MG63 (cell line): ENCODE measurements at regions not wholly inside any gene's neighbourhood (a gene's known extent, or its start where the extent isn't known, plus 50 kb on each side); places are given as distances from the start of the nearest gene placed in this dataset.

Experiments used
- DNase-seq: peaks from one replicate; pipeline ENCODE4 v3.0.0-alpha.2; 2020
- H3K27me3 ChIP-seq: fragments of 250-450 bp; sonication (Bioruptor Pico); 2 replicates; pipeline ENCODE4 v1.5.1; 2020; ENCODE audit warnings: mild to moderate bottlenecking, moderate library complexity
- H3K36me3 ChIP-seq: fragments of 250-450 bp; sonication (Bioruptor Pico); 2 replicates; pipeline ENCODE4 v1.5.1; 2020; ENCODE audit warnings: mild to moderate bottlenecking, moderate library complexity
- H3K4me3 ChIP-seq: fragments of 250-450 bp; sonication (Bioruptor Pico); 2 replicates; pipeline ENCODE4 v1.5.1; 2020; ENCODE audit warnings: mild to moderate bottlenecking, moderate library complexity
- H3K9me3 ChIP-seq: fragments of 250-450 bp; sonication (Bioruptor Pico); 2 replicates; pipeline ENCODE4 v1.5.1; 2020; ENCODE audit warnings: mild to moderate bottlenecking, moderate library complexity

- H3K36me3 ChIP-seq, result no peaks in the 10 kb centered on the region
- no peak for DNase-seq
- no peaks in the 10 kb centered on the region for H3K27me3 ChIP-seq
- no peaks in the 10 kb centered on the region for H3K9me3 ChIP-seq
- no peak overlapping the region for H3K4me3 ChIP-seq
Measured at GRCh38 chr14:99065551-99065950, 206.4 kb downstream of the BCL11B start.

- no peaks in the 10 kb centered on the region for H3K9me3 ChIP-seq
- no peak for DNase-seq
Measured at GRCh38 chr14:99066378-99066777, 205.6 kb downstream of the BCL11B start.

DNA sequence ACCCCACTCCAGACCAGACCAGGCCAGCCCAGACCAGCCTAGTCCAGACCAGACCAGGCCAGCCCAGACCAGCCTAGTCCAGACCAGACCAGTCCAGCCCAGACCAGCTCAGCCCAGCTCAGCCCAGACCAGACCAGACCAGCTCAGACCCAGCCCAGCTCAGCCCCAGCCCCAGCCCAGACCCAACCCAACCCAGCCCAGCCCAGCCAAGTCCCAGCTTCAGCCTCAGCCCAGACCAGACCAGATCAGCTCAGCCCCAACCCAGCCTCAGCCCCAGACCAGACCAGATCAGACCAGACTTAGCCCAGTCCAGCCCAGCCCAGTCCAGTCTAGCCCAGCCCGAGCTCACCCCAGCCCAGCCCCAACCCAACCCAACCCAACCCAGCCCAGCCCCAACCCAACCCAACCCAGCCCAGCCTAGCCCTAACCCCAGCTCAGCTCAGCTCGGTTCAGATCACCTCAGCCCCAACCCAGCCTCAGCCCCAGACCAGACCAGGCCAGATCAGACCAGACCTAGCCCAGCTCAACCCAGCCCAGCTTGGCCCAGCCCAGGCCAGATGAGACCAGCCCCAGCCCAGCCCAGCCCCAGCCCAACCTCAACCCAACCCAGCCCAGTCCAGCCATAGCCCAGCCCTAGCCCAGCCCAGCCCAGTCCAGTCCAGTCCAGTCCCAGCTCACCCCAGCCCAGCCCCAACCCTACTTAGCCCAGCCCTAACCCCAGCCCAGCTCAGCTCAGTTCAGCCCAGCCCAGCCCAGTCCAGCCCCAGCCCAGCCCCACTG is 204.7 kb downstream of the BCL11B start:
- Histone ChIP-seq H3K4me3 (no peak overlapping the region), H3K27me3 (no peaks in the 10 kb centered on the region), H3K36me3 (no peaks in the 10 kb centered on the region), H3K9me3 (no peaks in the 10 kb centered on the region)
- DNase-seq, result no peak

More at GRCh38 chr14:99066378-99066777, 205.6 kb downstream of the BCL11B start:
- no peaks in the 10 kb centered on the region for H3K36me3 ChIP-seq
- H3K27me3 ChIP-seq, result no peaks in the 10 kb centered on the region
- no peak overlapping the region for H3K4me3 ChIP-seq

DNA sequence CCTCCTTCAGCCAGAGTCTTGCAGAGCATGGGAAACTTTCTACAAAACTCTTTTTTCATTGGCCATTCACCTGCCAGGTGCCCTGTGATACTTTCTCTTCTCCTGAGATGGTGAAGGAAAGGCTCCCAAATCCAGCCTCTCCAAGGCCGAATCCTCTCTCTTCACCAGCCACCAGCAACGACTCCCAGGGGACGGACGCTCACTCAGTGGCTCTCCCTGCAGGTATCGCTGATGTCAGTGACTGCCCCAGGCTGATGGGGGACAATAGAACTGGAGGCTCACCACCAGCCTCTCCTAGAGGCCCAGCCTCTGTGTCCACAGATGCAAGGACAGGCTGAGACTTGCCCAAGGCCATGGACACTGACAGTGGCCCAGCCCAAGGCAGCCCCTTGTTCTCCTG is 204.1 kb downstream of the BCL11B start:
- no peaks in the 10 kb centered on the region for H3K9me3 ChIP-seq
- DNase-seq, result no peak
- no peaks in the 10 kb centered on the region for H3K27me3 ChIP-seq
- no peak overlapping the region for H3K4me3 ChIP-seq
- H3K36me3 ChIP-seq, result no peaks in the 10 kb centered on the region

DNA sequence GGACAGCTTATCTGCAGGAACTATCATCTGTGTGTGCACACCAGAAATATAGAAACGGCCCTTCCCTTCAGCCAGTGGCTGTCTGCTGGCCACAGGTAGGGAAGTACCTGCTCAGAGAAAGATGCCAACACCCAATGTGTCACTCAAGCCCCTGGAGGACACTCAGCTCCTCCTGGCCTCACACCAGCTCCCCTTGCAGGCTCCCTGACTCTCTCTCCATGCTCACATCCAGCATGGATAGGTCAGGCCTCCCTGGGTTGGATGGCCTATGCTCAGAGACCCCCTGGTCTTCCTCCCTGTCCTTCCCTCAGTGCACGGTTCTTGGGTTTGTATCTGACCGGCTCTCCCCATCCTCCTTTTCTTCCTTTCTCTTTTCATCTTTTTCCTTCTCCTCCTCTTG is 202.1 kb downstream of the BCL11B start:
- no peak for DNase-seq
- no peaks in the 10 kb centered on the region for H3K9me3 ChIP-seq
- no peak overlapping the region for H3K4me3 ChIP-seq
- H3K27me3 ChIP-seq, result no peaks in the 10 kb centered on the region
- H3K36me3 ChIP-seq, result no peaks in the 10 kb centered on the region

- Histone ChIP-seq H3K4me3 (no peak overlapping the region), H3K9me3 (no peaks in the 10 kb centered on the region), H3K27me3 (no peaks in the 10 kb centered on the region), H3K36me3 (no peaks in the 10 kb centered on the region)
- no peak for DNase-seq
Measured at GRCh38 chr14:99072433-99072832, 199.6 kb downstream of the BCL11B start.

- no peaks in the 10 kb centered on the region for H3K9me3 ChIP-seq
Measured at GRCh38 chr14:99072956-99073355, 199.0 kb downstream of the BCL11B start.

GRCh38 chr14:99073431-99073830 is 198.6 kb downstream of the BCL11B start:
- Histone ChIP-seq H3K27me3 (no peaks in the 10 kb centered on the region), H3K9me3 (no peaks in the 10 kb centered on the region), H3K36me3 (no peaks in the 10 kb centered on the region), H3K4me3 (no peak overlapping the region)
- no peak for DNase-seq

More at GRCh38 chr14:99072956-99073355, 199.0 kb downstream of the BCL11B start:
- no peak overlapping the region for H3K4me3 ChIP-seq
- H3K36me3 ChIP-seq, result no peaks in the 10 kb centered on the region
- no peaks in the 10 kb centered on the region for H3K27me3 ChIP-seq
- no peak for DNase-seq

DNA sequence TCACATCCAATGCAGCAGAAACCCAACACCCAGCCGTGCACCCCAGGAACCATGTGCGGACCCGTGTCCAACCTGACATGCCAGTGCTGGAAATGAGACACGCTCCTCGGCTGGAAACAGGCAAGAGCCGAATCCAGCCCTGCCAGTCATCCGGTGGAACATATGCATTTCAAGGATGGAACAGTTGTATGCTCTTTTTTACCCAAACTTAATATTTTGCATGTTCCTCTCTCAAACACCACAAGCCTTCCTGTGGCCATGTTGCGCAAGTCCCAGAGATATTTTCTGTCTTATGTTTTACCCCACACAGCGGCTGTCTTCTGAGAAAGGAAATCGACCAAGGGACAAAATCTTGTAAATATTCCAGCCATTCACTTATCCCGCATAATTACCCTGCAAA is 196.9 kb downstream of the BCL11B start:
- Histone ChIP-seq H3K27me3 (no peaks in the 10 kb centered on the region), H3K4me3 (no peak overlapping the region), H3K36me3 (no peaks in the 10 kb centered on the region), H3K9me3 (no peaks in the 10 kb centered on the region)
- no peak for DNase-seq

GRCh38 chr14:99075771-99076375 is 196.1 kb downstream of the BCL11B start:
- H3K9me3 ChIP-seq, result no peaks in the 10 kb centered on the region
- H3K36me3 ChIP-seq, result no peaks in the 10 kb centered on the region
- no peak for DNase-seq
- no peak overlapping the region for H3K4me3 ChIP-seq
- H3K27me3 ChIP-seq, result no peaks in the 10 kb centered on the region

DNA sequence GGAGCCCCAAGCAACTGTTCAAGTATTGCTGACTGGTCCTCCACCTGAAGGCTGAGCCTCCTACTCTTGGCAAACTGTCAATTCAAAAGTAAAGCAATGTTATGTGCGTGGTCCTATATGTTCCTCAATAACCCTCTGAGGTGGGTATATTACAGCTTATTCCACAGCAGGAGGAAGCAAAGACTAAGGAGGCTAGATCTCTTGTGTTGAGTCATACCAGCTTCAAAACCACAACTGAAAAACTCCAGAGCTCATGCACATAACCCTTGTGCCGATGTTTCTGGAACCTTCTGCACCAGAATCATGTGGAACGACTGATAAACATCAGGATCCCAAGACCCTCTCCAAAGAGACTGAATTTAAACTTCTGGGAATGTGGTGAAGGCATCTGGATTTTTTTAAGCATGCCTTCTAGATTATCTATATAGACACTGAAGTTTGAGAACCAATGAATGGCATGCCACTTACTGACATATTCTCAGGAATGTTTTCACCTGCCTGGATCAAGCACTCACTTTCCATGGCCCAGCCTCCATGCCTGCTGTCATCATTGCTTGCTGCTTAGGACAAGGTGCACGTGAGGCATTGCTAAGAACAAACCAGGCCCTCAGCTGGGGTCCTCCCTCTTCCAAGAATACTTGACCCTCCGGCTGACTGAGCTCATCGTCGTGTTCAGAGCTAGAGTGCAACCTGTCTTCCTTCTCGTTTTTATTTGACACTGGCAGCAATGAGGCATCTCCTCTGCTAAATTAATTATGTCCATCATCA is 194.7 kb downstream of the BCL11B start:
- H3K36me3 ChIP-seq, result no peaks in the 10 kb centered on the region
- H3K27me3 ChIP-seq, result no peaks in the 10 kb centered on the region
- H3K9me3 ChIP-seq, result no peaks in the 10 kb centered on the region
- H3K4me3 ChIP-seq, result no peak overlapping the region
- DNase-seq, result no peak

- H3K4me3 ChIP-seq, result no peak overlapping the region
- no peak for DNase-seq
- no peaks in the 10 kb centered on the region for H3K9me3 ChIP-seq
- H3K36me3 ChIP-seq, result no peaks in the 10 kb centered on the region
- no peaks in the 10 kb centered on the region for H3K27me3 ChIP-seq
Measured at GRCh38 chr14:99077844-99078236, 194.2 kb downstream of the BCL11B start.

DNA sequence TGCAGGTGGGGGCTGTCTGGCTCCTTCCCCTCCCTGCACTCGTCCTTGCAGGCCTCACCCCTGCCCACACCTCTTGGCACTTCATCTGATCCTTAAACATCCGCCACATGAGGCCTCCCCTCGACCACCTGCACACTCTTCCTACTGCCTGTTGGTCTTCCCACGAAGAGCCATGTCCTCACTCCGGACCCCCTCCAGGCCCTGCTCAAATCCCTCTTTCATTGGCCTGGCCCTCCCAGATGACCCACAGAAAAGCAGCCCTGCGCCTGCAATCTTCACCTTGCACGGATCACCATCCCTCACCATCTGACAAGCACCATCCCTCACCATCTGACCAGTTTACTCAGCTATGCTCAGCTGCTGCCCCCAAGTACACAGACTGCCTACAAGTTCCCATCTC is 193.6 kb downstream of the BCL11B start:
- no peaks in the 10 kb centered on the region for H3K9me3 ChIP-seq
- no peak for DNase-seq
- no peaks in the 10 kb centered on the region for H3K27me3 ChIP-seq
- H3K36me3 ChIP-seq, result no peaks in the 10 kb centered on the region
- no peak overlapping the region for H3K4me3 ChIP-seq

GRCh38 chr14:99079061-99079727 is 192.8 kb downstream of the BCL11B start:
- Histone ChIP-seq H3K27me3 (no peaks in the 10 kb centered on the region), H3K9me3 (no peaks in the 10 kb centered on the region), H3K4me3 (no peak overlapping the region), H3K36me3 (no peaks in the 10 kb centered on the region)
- no peak for DNase-seq

DNA sequence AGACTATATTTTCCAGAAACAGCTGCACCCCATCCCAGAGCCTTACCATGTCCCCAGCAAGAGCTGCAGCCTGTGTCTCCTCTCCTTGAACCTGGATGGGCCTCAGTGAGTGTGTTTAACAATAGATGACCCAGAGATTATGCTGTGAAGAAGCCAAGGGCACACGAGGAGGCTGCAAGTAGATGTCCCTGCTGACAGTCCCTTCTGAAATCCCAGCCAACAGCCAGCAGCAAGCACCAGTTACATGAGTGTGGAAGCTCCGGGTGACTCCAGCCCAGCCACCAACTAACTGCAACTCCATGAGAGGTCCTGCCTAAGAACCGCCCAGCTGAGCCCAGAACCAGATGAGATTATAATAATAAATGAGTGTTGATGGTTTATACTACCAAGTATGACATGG is 191.7 kb downstream of the BCL11B start:
- Histone ChIP-seq H3K4me3 (no peak overlapping the region), H3K9me3 (no peaks in the 10 kb centered on the region), H3K27me3 (no peaks in the 10 kb centered on the region), H3K36me3 (no peaks in the 10 kb centered on the region)
- no peak for DNase-seq

DNA sequence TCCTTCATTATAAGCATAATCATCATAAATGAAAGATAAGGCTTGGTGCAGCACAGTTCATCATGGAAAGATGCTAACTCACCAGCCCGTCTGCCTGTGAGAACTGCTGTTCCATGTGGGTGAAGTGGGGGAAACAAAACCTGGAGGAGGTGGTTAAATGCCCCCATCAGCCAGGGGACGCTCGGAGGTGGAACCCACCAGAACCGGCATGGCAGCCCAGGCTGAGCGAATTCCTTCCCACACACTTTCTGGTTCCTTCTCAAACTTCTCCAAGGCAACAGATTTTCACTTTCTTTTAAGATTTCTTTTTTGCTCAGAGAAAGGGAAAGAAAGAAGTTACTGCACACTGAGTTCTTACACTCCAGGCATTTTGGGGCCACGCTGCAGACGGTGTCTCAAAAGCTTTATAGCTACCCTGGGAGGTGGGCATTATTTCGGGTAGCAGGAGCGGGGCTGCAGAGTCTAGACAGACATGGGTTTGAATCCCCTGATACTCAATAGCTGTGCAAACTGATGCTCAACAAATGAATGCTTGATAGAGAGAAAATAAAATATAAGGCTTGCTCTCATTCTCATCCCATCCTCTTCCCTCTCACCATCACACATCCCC is 190.7 kb downstream of the BCL11B start:
- Histone ChIP-seq H3K4me3 (no peak overlapping the region), H3K27me3 (no peaks in the 10 kb centered on the region), H3K9me3 (no peaks in the 10 kb centered on the region), H3K36me3 (no peaks in the 10 kb centered on the region)
- no peak for DNase-seq

DNA sequence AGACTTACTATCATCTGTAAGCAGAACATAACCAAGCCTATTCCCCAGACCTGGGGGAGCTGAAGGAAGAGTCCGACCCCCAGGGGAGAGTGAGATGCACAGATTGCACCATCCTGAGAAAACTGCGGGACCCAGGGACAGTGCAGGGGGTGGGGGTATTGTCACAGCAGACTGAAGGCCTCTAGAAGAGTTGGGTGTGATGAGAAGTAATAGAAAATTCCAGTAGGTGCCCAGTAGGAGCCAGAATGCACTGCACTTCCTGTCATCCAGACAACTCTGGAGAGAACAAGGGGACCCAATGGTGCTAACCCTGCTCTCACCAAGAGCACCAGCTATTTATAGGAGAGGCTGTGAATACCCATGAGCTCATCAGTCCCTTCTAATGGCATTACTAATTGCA is 190.1 kb downstream of the BCL11B start:
- Histone ChIP-seq H3K9me3 (no peaks in the 10 kb centered on the region), H3K36me3 (no peaks in the 10 kb centered on the region), H3K4me3 (no peak overlapping the region), H3K27me3 (no peaks in the 10 kb centered on the region)
- DNase-seq, result no peak
